ENCODE measurements at regions not wholly inside any gene's neighbourhood (a gene's known extent, or its start where the extent isn't known, plus 50 kb on each side); places are given as distances from the start of the nearest gene placed in this dataset.

- 47% methylated on average over 11 of the region's 11 CpGs for WGBS (ENCODE audit: insufficient coverage, insufficient replicate concordance, low lambda C conversion rate, missing lambda C conversion rate)
- ChIA-PET CTCF (interaction anchor here (1.1 kb wide), 1 partner anchor 10 kb away, joined by 4 read pairs; no protein-coding TSS in a partner anchor), SMC1A (ENCODE audit: uncharacterized antibody, unreplicated experiment) (interaction anchor here (0.6 to 1.2 kb wide), 2 partner anchors 10 to 142 kb away, joined by 3 read pairs; no protein-coding TSS in a partner anchor), POLR2A (no interaction called here), RAD21 (ENCODE audit: unreplicated experiment) (no interaction called here)
- H3K9ac ChIP-seq (ENCODE audit: control insufficient read depth, insufficient read depth, low read length): no peak overlapping the region
- no peak for ATAC-seq
- peaks cover 0 to 5% of the 10 kb centered on the region in 2 experiments; a peak in 2 of 4 replicates for H3K27me3 ChIP-seq (replicated peaks in 1 of 2; ENCODE audit: control insufficient read depth in 2 of 2, insufficient read depth in 2 of 2, low read length in 1 of 2)
- no peak overlapping the region for H2AFZ ChIP-seq (ENCODE audit: control insufficient read depth, low read depth, low read length)
- no peaks in the 10 kb centered on the region for H4K20me1 ChIP-seq (ENCODE audit: control insufficient read depth, insufficient read depth)
- TF ChIP-seq E2F4 (IDR thresholded peaks at IDR 0.05; ENCODE audit: low read depth, low read length): no peak
- TF ChIP-seq JUND (IDR thresholded peaks at IDR 0.05; ENCODE audit: low read depth, low read length): no peak
- TF ChIP-seq FOXM1 (IDR thresholded peaks at IDR 0.05; ENCODE audit: low read depth, low read length): no peak
- TF ChIP-seq TAF1 (IDR thresholded peaks at IDR 0.05; ENCODE audit: borderline replicate concordance, low read depth, low read length): no peak
- no peak overlapping the region for H3K4me2 ChIP-seq (ENCODE audit: control insufficient read depth, insufficient read depth)
- intact Hi-C loops (cut with micrococcal nuclease; ENCODE audit: unreplicated experiment) (no loop called here), in situ Hi-C loops (cut with MboI) (loop anchor here (25.0 kb wide), 1 partner anchor 514 kb away; no protein-coding TSS in a partner anchor)
- FAIRE-seq: no peak
- no peak overlapping the region for H3K27ac ChIP-seq (ENCODE audit: control insufficient read depth, insufficient read depth)
- H3K4me1 ChIP-seq (ENCODE audit: control insufficient read depth, insufficient read depth, low read length): no peaks in the 10 kb centered on the region
- H3K79me2 ChIP-seq (ENCODE audit: control insufficient read depth, insufficient read depth, low read length): no peaks in the 10 kb centered on the region
- no peak overlapping the region for H3K4me3 ChIP-seq
- H3K36me3 ChIP-seq (ENCODE audit: control insufficient read depth in 2 of 2, insufficient read depth in 2 of 2, low read length in 1 of 2): no peaks in the 10 kb centered on the region
- H3K9me3 ChIP-seq (replicated peaks; ENCODE audit: control insufficient read depth, insufficient read depth, low read length): no peaks in the 10 kb centered on the region; the same call in 2 of the 3 replicates
- no TSS peak for BruUV-seq (replicated peaks)
- DNase-seq (ENCODE audit: low read depth, low spot score): no peak
Observed at GRCh38 chr5:174423558-174423957, 300.8 kb upstream of the MSX2 start.

GRCh38 chr5:174424219-174425053, 299.9 kb upstream of the MSX2 start:
- Histone ChIP-seq H3K4me2 (ENCODE audit: control insufficient read depth, insufficient read depth) (no peak overlapping the region), H3K9ac (ENCODE audit: control insufficient read depth, insufficient read depth, low read length) (no peak overlapping the region), H3K79me2 (ENCODE audit: control insufficient read depth, insufficient read depth, low read length) (no peaks in the 10 kb centered on the region), H3K9me3 (replicated peaks; ENCODE audit: control insufficient read depth, insufficient read depth, low read length) (no peaks in the 10 kb centered on the region; the same call in 2 of the 3 replicates), H4K20me1 (ENCODE audit: control insufficient read depth, insufficient read depth) (no peaks in the 10 kb centered on the region), H3K27me3 (replicated peaks in 1 of 2; ENCODE audit: control insufficient read depth in 2 of 2, insufficient read depth in 2 of 2, low read length in 1 of 2) (peaks cover 0 to 5% of the 10 kb centered on the region in 2 experiments; a peak in 2 of 4 replicates), H3K4me1 (ENCODE audit: control insufficient read depth, insufficient read depth, low read length) (no peaks in the 10 kb centered on the region), H3K36me3 (ENCODE audit: control insufficient read depth in 2 of 2, insufficient read depth in 2 of 2, low read length in 1 of 2) (no peaks in the 10 kb centered on the region), H2AFZ (ENCODE audit: control insufficient read depth, low read depth, low read length) (no peak overlapping the region), H3K4me3 (no peak overlapping the region), H3K27ac (ENCODE audit: control insufficient read depth, insufficient read depth) (no peak overlapping the region)
- ChIA-PET CTCF (no interaction called here), RAD21 (ENCODE audit: unreplicated experiment) (no interaction called here), SMC1A (ENCODE audit: uncharacterized antibody, unreplicated experiment) (interaction anchor here (0.6 kb wide), 1 partner anchor 141 kb away, joined by 3 read pairs; no protein-coding TSS in a partner anchor), POLR2A (no interaction called here)
- ATAC-seq (no peak), FAIRE-seq (no peak), DNase-seq (ENCODE audit: low read depth, low spot score) (no peak)
- 5% methylated on average over 8 of the region's 8 CpGs for WGBS (ENCODE audit: insufficient coverage, insufficient replicate concordance, low lambda C conversion rate, missing lambda C conversion rate)
- in situ Hi-C loops (cut with MboI): loop anchor here (25.0 kb wide), 1 partner anchor 513 kb away; no protein-coding TSS in a partner anchor
- TF ChIP-seq GABPA (IDR thresholded peaks at IDR 0.05; ENCODE audit: low read depth): no peak
- TF ChIP-seq POLR2AphosphoS2 (IDR thresholded peaks at IDR 0.05; ENCODE audit: low read depth, low read length): no peak
- no TSS peak for BruUV-seq (replicated peaks)
- intact Hi-C loops (cut with micrococcal nuclease; ENCODE audit: unreplicated experiment): no loop called here

Measured in GM12878 (cell line).